ENCODE measurements at regions not wholly inside any gene's neighbourhood (a gene's known extent, or its start where the extent isn't known, plus 50 kb on each side); places are given as distances from the start of the nearest gene placed in this dataset.

- BruUV-seq (replicated peaks), result no TSS peak
- intact Hi-C loops (cut with micrococcal nuclease; ENCODE audit: unreplicated experiment), result no loop called here
- H2AFZ ChIP-seq (ENCODE audit: low read length), result no peak overlapping the region
- DNase-seq (ENCODE audit: low spot score), result no peak
- H4K20me1 ChIP-seq (ENCODE audit: insufficient read depth, low read length), result no peaks in the 10 kb centered on the region
- no peaks in the 10 kb centered on the region for H3K36me3 ChIP-seq (ENCODE audit: insufficient read depth, low read length)
- no peak for TF ChIP-seq CTCF (conservative IDR thresholded peaks at IDR 0.05; ENCODE audit: low read length)
- no peak for TF ChIP-seq EZH2phosphoT487 (IDR thresholded peaks at IDR 0.05; ENCODE audit: borderline replicate concordance, low read depth, low read length)
- no peak overlapping the region for H3K4me2 ChIP-seq (ENCODE audit: low read length)
- POLR2A ChIA-PET, result no interaction called here
- CTCF ChIA-PET (ENCODE audit: unreplicated experiment), result no interaction called here
- no peaks in the 10 kb centered on the region for H3K4me1 ChIP-seq (ENCODE audit: insufficient read depth, low read length, poor library complexity, severe bottlenecking)
- H3K9me3 ChIP-seq (ENCODE audit: low read length), result no peaks in the 10 kb centered on the region
- H3K4me3 ChIP-seq (ENCODE audit: low read depth, low read length, poor library complexity, severe bottlenecking), result no peak overlapping the region
- H3K9me2 ChIP-seq (ENCODE audit: insufficient read depth, low read length), result no peaks in the 10 kb centered on the region
- no peaks in the 10 kb centered on the region for H3K79me2 ChIP-seq (ENCODE audit: insufficient read depth, low read depth, low read length)
- no peak overlapping the region for H3K27ac ChIP-seq (ENCODE audit: low read depth, low read length, poor library complexity, severe bottlenecking)
Observed at GRCh38 chr17:54521137-54521536, 379.5 kb upstream of the TOM1L1 start.

- Histone ChIP-seq H3K36me3 (ENCODE audit: insufficient read depth, low read length) (no peaks in the 10 kb centered on the region), H2AFZ (ENCODE audit: low read length) (no peak overlapping the region), H3K9me3 (ENCODE audit: low read length) (no peaks in the 10 kb centered on the region), H3K4me2 (ENCODE audit: low read length) (no peak overlapping the region), H3K4me3 (ENCODE audit: low read depth, low read length, poor library complexity, severe bottlenecking) (no peak overlapping the region), H4K20me1 (ENCODE audit: insufficient read depth, low read length) (no peaks in the 10 kb centered on the region), H3K27ac (ENCODE audit: low read depth, low read length, poor library complexity, severe bottlenecking) (no peak overlapping the region), H3K4me1 (ENCODE audit: insufficient read depth, low read length, poor library complexity, severe bottlenecking) (no peaks in the 10 kb centered on the region), H3K79me2 (ENCODE audit: insufficient read depth, low read depth, low read length) (no peaks in the 10 kb centered on the region), H3K9me2 (ENCODE audit: insufficient read depth, low read length) (no peaks in the 10 kb centered on the region)
- TF ChIP-seq CTCF (conservative IDR thresholded peaks at IDR 0.05; ENCODE audit: low read length), result no peak
- no peak for TF ChIP-seq EZH2phosphoT487 (IDR thresholded peaks at IDR 0.05; ENCODE audit: borderline replicate concordance, low read depth, low read length)
- DNase-seq (ENCODE audit: low spot score), result no peak
- ChIA-PET CTCF (ENCODE audit: unreplicated experiment) (no interaction called here), POLR2A (no interaction called here)
- intact Hi-C loops (cut with micrococcal nuclease; ENCODE audit: unreplicated experiment), result no loop called here
- BruUV-seq (replicated peaks), result no TSS peak
Observed at GRCh38 chr17:54524501-54524900, 376.2 kb upstream of the TOM1L1 start.

GRCh38 chr17:54527941-54528340, 372.7 kb upstream of the TOM1L1 start:
- no peak for DNase-seq (ENCODE audit: low spot score)
- Histone ChIP-seq H3K4me3 (ENCODE audit: low read depth, low read length, poor library complexity, severe bottlenecking) (no peak overlapping the region), H3K9me2 (ENCODE audit: insufficient read depth, low read length) (no peaks in the 10 kb centered on the region), H3K4me2 (ENCODE audit: low read length) (no peak overlapping the region), H3K9me3 (ENCODE audit: low read length) (no peaks in the 10 kb centered on the region), H3K27ac (ENCODE audit: low read depth, low read length, poor library complexity, severe bottlenecking) (no peak overlapping the region), H3K36me3 (ENCODE audit: insufficient read depth, low read length) (no peaks in the 10 kb centered on the region), H4K20me1 (ENCODE audit: insufficient read depth, low read length) (no peaks in the 10 kb centered on the region), H3K79me2 (ENCODE audit: insufficient read depth, low read depth, low read length) (no peaks in the 10 kb centered on the region), H2AFZ (ENCODE audit: low read length) (no peak overlapping the region), H3K4me1 (ENCODE audit: insufficient read depth, low read length, poor library complexity, severe bottlenecking) (no peaks in the 10 kb centered on the region)
- intact Hi-C loops (cut with micrococcal nuclease; ENCODE audit: unreplicated experiment), result no loop called here
- no peak for TF ChIP-seq CTCF (conservative IDR thresholded peaks at IDR 0.05; ENCODE audit: low read length)
- TF ChIP-seq EZH2phosphoT487 (IDR thresholded peaks at IDR 0.05; ENCODE audit: borderline replicate concordance, low read depth, low read length), result no peak
- no TSS peak for BruUV-seq (replicated peaks)
- CTCF ChIA-PET (ENCODE audit: unreplicated experiment), result no interaction called here
- POLR2A ChIA-PET, result interaction anchor here (0.7 to 0.9 kb wide), 2 partner anchors 12 to 247 kb away, joined by 3 read pairs; no protein-coding TSS in a partner anchor
